Fibroblast of villous mesenchyme (primary cell): ENCODE measurements at regions not wholly inside any gene's neighbourhood (a gene's known extent, or its start where the extent isn't known, plus 50 kb on each side); places are given as distances from the start of the nearest gene placed in this dataset.

ENCODE experiments used
- DNase-seq: peaks from one replicate; pipeline ENCODE4 v3.0.0-alpha.2; 2010; ENCODE audit warnings: low read depth
- H3K4me3 ChIP-seq: 2 replicates; pipeline ENCODE4 v1.5.1; 2011; ENCODE audit warnings: low read depth, mild to moderate bottlenecking, low read length
- CTCF ChIP-seq: IDR thresholded peaks from 2 replicates; pipeline ENCODE4 v1.5.1; 2012; ENCODE audit warnings: low read depth, mild to moderate bottlenecking, low read length; ENCODE audit not compliant: insufficient read depth

- DNase-seq = no peak
- H3K4me3 ChIP-seq = no peak overlapping the region
- TF ChIP-seq CTCF = no peak
Observed at GRCh38 chr9:126017758-126018157, 270.6 kb downstream of the PBX3 start.

GRCh38 chr9:126020836-126021235 lies 273.7 kb downstream of the PBX3 start:
- DNase-seq = no peak
- no peak overlapping the region for H3K4me3 ChIP-seq
- no peak for TF ChIP-seq CTCF

GRCh38 chr9:126023962-126024361 lies 276.8 kb downstream of the PBX3 start:
- DNase-seq = no peak
- H3K4me3 ChIP-seq = no peak overlapping the region
- TF ChIP-seq CTCF = no peak

GRCh38 chr9:126024581-126025230 lies 277.5 kb downstream of the PBX3 start:
- no peak for TF ChIP-seq CTCF
- no peak overlapping the region for H3K4me3 ChIP-seq
- no peak for DNase-seq

- TF ChIP-seq CTCF = no peak
- no peak overlapping the region for H3K4me3 ChIP-seq
- no peak for DNase-seq
Observed at GRCh38 chr9:126025991-126026390, 278.8 kb downstream of the PBX3 start.

GRCh38 chr9:126027566-126027965 lies 280.4 kb downstream of the PBX3 start:
- no peak for DNase-seq
- no peak for TF ChIP-seq CTCF
- H3K4me3 ChIP-seq = no peak overlapping the region

- no peak for DNase-seq
- no peak overlapping the region for H3K4me3 ChIP-seq
- no peak for TF ChIP-seq CTCF
Observed at GRCh38 chr9:126028746-126029145, 281.6 kb downstream of the PBX3 start.
